Muscle of arm (tissue), 1 donor: ENCODE measurements at regions not wholly inside any gene's neighbourhood (a gene's known extent, or its start where the extent isn't known, plus 50 kb on each side); places are given as distances from the start of the nearest gene placed in this dataset.
A peak's percentile ranks its signal among the peaks of the same experiment; 100 is the strongest.
"Not testable (repeated sequence)": the region's sequence is repeated elsewhere in the genome, so short reads cannot be mapped to it uniquely, and the experiment has no call there.

Experiments used
- DNase-seq: peaks from one replicate; pipeline ENCODE4 v3.0.0-alpha.2; 2013

- DNase-seq: no peak
These were observed 485.4 kb upstream of the SLC8A1 start for GRCh38 chr2:40937284-40937683.

GRCh38 chr2:40953341-40953740 lies 501.5 kb upstream of the SLC8A1 start:
- no peak for DNase-seq

GRCh38 chr2:40955042-40955441 lies 503.2 kb upstream of the SLC8A1 start:
- DNase-seq: no peak

- DNase-seq: no peak
These were observed 503.7 kb upstream of the SLC8A1 start for GRCh38 chr2:40955635-40956034.

GRCh38 chr2:40957508-40957907 lies 505.6 kb upstream of the SLC8A1 start:
- no peak for DNase-seq

- DNase-seq: no peak
These were observed 510.1 kb upstream of the SLC8A1 start for GRCh38 chr2:40962026-40962425.

- DNase-seq: peak; percentile 4
These were observed 512.8 kb upstream of the SLC8A1 start for GRCh38 chr2:40964509-40965250.

GRCh38 chr2:40967451-40967850 lies 515.6 kb upstream of the SLC8A1 start:
- DNase-seq: no peak

- no peak for DNase-seq
These were observed 523.3 kb upstream of the SLC8A1 start for GRCh38 chr2:40975151-40975550.

- no peak for DNase-seq
These were observed 545.5 kb upstream of the SLC8A1 start for GRCh38 chr2:40997362-40997761.

- no peak for DNase-seq
These were observed 548.5 kb upstream of the SLC8A1 start for GRCh38 chr2:41000374-41000773.

GRCh38 chr2:41000906-41001305 lies 549.0 kb upstream of the SLC8A1 start:
- DNase-seq: no peak

- no peak for DNase-seq
These were observed 552.8 kb upstream of the SLC8A1 start for GRCh38 chr2:41004700-41005099.

- DNase-seq: peak; percentile 26
These were observed 568.5 kb upstream of the SLC8A1 start for GRCh38 chr2:41020358-41020757.

GRCh38 chr2:41024816-41025215 lies 572.9 kb upstream of the SLC8A1 start:
- no peak for DNase-seq

- DNase-seq: no peak
These were observed 574.7 kb upstream of the SLC8A1 start for GRCh38 chr2:41026613-41027012.

- DNase-seq: no peak
These were observed 575.2 kb upstream of the SLC8A1 start for GRCh38 chr2:41027095-41027494.

GRCh38 chr2:41031282-41031681 lies 579.4 kb upstream of the SLC8A1 start:
- DNase-seq: no peak

- no peak for DNase-seq
These were observed 580.8 kb upstream of the SLC8A1 start for GRCh38 chr2:41032715-41033114.

GRCh38 chr2:41033127-41033526 lies 581.2 kb upstream of the SLC8A1 start:
- no peak for DNase-seq

GRCh38 chr2:41038408-41038807 lies 586.5 kb upstream of the SLC8A1 start:
- DNase-seq: no peak

- DNase-seq: not testable (repeated sequence)
These were observed 587.9 kb upstream of the SLC8A1 start for GRCh38 chr2:41039750-41040149.

- no peak for DNase-seq
These were observed 589.1 kb upstream of the SLC8A1 start for GRCh38 chr2:41040782-41041520.

- DNase-seq: no peak
These were observed 590.5 kb upstream of the SLC8A1 start for GRCh38 chr2:41042343-41042742.
